ENCODE measurements at regions not wholly inside any gene's neighbourhood (a gene's known extent, or its start where the extent isn't known, plus 50 kb on each side); places are given as distances from the start of the nearest gene placed in this dataset.

DNA sequence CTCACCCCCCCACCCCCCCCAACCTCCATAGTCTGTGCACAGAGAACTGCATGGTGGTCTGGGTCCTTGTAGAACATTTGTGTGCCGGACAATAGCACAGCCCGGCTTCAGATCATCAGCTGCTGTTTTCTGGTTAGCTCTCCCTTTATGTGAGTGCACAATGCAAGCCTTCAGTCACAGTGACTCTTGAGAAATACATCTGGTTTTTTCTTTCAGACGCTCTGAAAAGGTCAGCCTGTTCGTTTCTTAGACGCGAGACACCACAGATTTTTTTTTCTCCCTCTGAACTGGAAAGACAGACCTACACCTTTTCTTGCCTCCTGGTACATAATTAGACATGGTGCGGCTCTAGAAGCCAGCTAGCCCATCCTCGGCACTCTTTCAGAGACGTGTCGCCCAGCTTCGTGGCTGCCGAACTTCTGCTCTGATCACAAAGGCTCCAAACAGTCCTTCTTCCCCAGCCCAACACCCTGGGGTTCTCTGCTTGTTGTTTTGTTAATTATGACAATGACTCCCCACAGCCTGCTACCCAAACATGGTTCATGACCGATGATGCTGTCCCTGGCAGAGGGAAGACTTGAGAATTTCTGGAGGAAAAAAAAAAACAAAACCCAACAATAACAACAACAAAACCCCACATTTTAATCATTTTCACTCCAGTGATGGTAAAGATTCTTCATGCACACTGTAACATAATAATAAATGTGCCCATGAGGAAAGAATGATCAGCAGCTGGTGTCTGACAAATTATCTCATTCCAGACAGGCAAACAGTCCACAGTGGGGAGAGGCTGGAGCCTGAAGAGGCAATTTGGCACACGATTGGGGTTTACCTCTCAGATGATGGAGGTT lies 241.4 kb upstream of the ZNF462 start:
- dilution Hi-C loops (cut with MboI; ENCODE audit: extremely low pct_ligation_motif_present, low sequenced_read_pairs), result no loop called here
- ChIA-PET CTCF (no interaction called here), POLR2A (no interaction called here)
- no peak overlapping the region for H3K27ac ChIP-seq (ENCODE audit: insufficient read depth, low read depth, low read length)
- FAIRE-seq (no peak), DNase-seq (ENCODE audit: low read depth, low spot score) (no peak)
- no peak overlapping the region for H2AFZ ChIP-seq (ENCODE audit: low read depth, low read length)
- no peak overlapping the region for H3K4me2 ChIP-seq (ENCODE audit: insufficient read depth, low read length)
- H3K27me3 ChIP-seq (ENCODE audit: control insufficient read depth in 2 of 2, insufficient read depth in 2 of 2, low read length in 2 of 2), result no peaks in the 10 kb centered on the region
- no peaks in the 10 kb centered on the region for H3K79me2 ChIP-seq (ENCODE audit: control insufficient read depth, insufficient read depth, low read length)
- TF ChIP-seq JUN (IDR thresholded peaks at IDR 0.05; ENCODE audit: borderline replicate concordance, insufficient read depth, insufficient read length, low read depth), result no peak
- TF ChIP-seq, protein P1, sequence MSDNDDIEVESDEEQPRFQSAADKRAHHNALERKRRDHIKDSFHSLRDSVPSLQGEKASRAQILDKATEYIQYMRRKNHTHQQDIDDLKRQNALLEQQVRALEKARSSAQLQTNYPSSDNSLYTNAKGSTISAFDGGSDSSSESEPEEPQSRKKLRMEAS (IDR thresholded peaks at IDR 0.05; ENCODE audit: insufficient read depth, insufficient read length), result no peak
- TF ChIP-seq EZH2 (IDR thresholded peaks at IDR 0.05; ENCODE audit: borderline replicate concordance, low read depth, low read length, severe bottlenecking), result no peak
- no peak for TF ChIP-seq GATA2 (IDR thresholded peaks at IDR 0.05; ENCODE audit: insufficient read depth, insufficient read length, low read depth, low read length)
- TF ChIP-seq FOS (IDR thresholded peaks at IDR 0.05; ENCODE audit: borderline replicate concordance, insufficient read depth, low read length), result no peak
- no peak for TF ChIP-seq MYC (IDR thresholded peaks at IDR 0.05; ENCODE audit: low read depth, low read length)
- H3K36me3 ChIP-seq (ENCODE audit: control insufficient read depth in 2 of 2, extremely low read depth in 1 of 2, insufficient read depth in 2 of 2, low read length in 2 of 2), result no peaks in the 10 kb centered on the region
- H4K20me1 ChIP-seq (replicated peaks; ENCODE audit: control insufficient read depth, extremely low read depth, insufficient read depth, low read length), result no peaks in the 10 kb centered on the region
- H3K9ac ChIP-seq (replicated peaks; ENCODE audit: extremely low read depth, insufficient read depth, low read length), result no peak overlapping the region
- H3K4me1 ChIP-seq (ENCODE audit: control insufficient read depth, extremely low read depth, insufficient read depth, low read length), result no peaks in the 10 kb centered on the region
- H3K9me1 ChIP-seq (replicated peaks; ENCODE audit: control insufficient read depth, extremely low read depth, insufficient read depth, low read length), result no peaks in the 10 kb centered on the region
- BruUV-seq (replicated peaks), result no TSS peak
- H3K9me3 ChIP-seq (replicated peaks; ENCODE audit: control insufficient read depth, insufficient read depth, low read length), result no peaks in the 10 kb centered on the region
- intact Hi-C loops (cut with micrococcal nuclease), result no loop called here
- no peak overlapping the region for H3K4me3 ChIP-seq (replicated peaks in 1 of 3; ENCODE audit: insufficient read depth in 1 of 3, low read depth in 1 of 3, low read length in 3 of 3)

DNA sequence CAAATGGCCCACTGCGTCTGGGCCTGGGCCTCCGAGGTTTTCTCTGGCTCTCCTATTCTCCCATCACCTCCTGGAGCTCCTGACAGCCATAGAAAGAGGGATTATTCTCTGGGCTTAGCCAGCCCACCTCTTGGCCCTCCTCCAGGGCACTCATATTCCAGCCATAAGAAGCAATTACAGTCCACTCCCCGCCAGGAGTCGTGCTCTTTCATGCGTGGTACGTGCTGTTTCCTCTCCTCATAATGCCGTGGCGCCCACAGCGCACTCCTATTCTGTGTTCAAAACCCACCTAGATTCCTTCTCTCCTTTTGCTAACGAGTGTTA lies 240.8 kb upstream of the ZNF462 start:
- FAIRE-seq (no peak), DNase-seq (ENCODE audit: low read depth, low spot score) (no peak)
- H4K20me1 ChIP-seq (replicated peaks; ENCODE audit: control insufficient read depth, extremely low read depth, insufficient read depth, low read length), result no peaks in the 10 kb centered on the region
- POLR2A ChIA-PET, result no interaction called here
- no peaks in the 10 kb centered on the region for H3K9me3 ChIP-seq (replicated peaks; ENCODE audit: control insufficient read depth, insufficient read depth, low read length)
- H3K27me3 ChIP-seq (ENCODE audit: control insufficient read depth in 2 of 2, insufficient read depth in 2 of 2, low read length in 2 of 2), result no peaks in the 10 kb centered on the region
- intact Hi-C loops (cut with micrococcal nuclease) (no loop called here), dilution Hi-C loops (cut with MboI; ENCODE audit: extremely low pct_ligation_motif_present, low sequenced_read_pairs) (no loop called here)
- no peak overlapping the region for H3K27ac ChIP-seq (ENCODE audit: insufficient read depth, low read depth, low read length)
- CTCF ChIA-PET, result no interaction called here
- TF ChIP-seq POLR2AphosphoS5 (IDR thresholded peaks at IDR 0.05; ENCODE audit: insufficient read depth, low read depth, low read length) (no peak), CTCF (IDR thresholded peaks at IDR 0.05; ENCODE audit: extremely low read depth in 1 of 2, insufficient read depth in 1 of 2, low read depth in 1 of 2, low read length in 2 of 2) (no peak), GATA2 (IDR thresholded peaks at IDR 0.05; ENCODE audit: insufficient read depth, insufficient read length, low read depth, low read length) (no peak), EZH2 (IDR thresholded peaks at IDR 0.05; ENCODE audit: borderline replicate concordance, low read depth, low read length, severe bottlenecking) (no peak), FOS (IDR thresholded peaks at IDR 0.05; ENCODE audit: borderline replicate concordance, insufficient read depth, low read length) (no peak), JUN (IDR thresholded peaks at IDR 0.05; ENCODE audit: borderline replicate concordance, insufficient read depth, insufficient read length, low read depth) (no peak), POLR2A (IDR thresholded peaks at IDR 0.05; ENCODE audit: low read depth, low read length) (no peak), MYC (IDR thresholded peaks at IDR 0.05; ENCODE audit: low read depth, low read length) (no peak)
- TF ChIP-seq, protein P1 (IDR thresholded peaks at IDR 0.05; ENCODE audit: insufficient read depth, insufficient read length), result no peak
- no peak overlapping the region for H3K9ac ChIP-seq (replicated peaks; ENCODE audit: extremely low read depth, insufficient read depth, low read length)
- no peak overlapping the region for H3K4me3 ChIP-seq (replicated peaks in 1 of 3; ENCODE audit: insufficient read depth in 1 of 3, low read depth in 1 of 3, low read length in 3 of 3)
- H3K4me1 ChIP-seq (ENCODE audit: control insufficient read depth, extremely low read depth, insufficient read depth, low read length), result no peaks in the 10 kb centered on the region
- no TSS peak for BruUV-seq (replicated peaks)
- H3K9me1 ChIP-seq (replicated peaks; ENCODE audit: control insufficient read depth, extremely low read depth, insufficient read depth, low read length), result no peaks in the 10 kb centered on the region
- no peaks in the 10 kb centered on the region for H3K36me3 ChIP-seq (ENCODE audit: control insufficient read depth in 2 of 2, extremely low read depth in 1 of 2, insufficient read depth in 2 of 2, low read length in 2 of 2)
- no peak overlapping the region for H3K4me2 ChIP-seq (ENCODE audit: insufficient read depth, low read length)
- H3K79me2 ChIP-seq (ENCODE audit: control insufficient read depth, insufficient read depth, low read length), result no peaks in the 10 kb centered on the region
- no peak overlapping the region for H2AFZ ChIP-seq (ENCODE audit: low read depth, low read length)
